Skin of body (tissue), 1 donor: ENCODE measurements at regions not wholly inside any gene's neighbourhood (a gene's known extent, or its start where the extent isn't known, plus 50 kb on each side); places are given as distances from the start of the nearest gene placed in this dataset.
A peak's percentile ranks its signal among the peaks of the same experiment; 100 is the strongest.
"Not testable (repeated sequence)": the region's sequence is repeated elsewhere in the genome, so short reads cannot be mapped to it uniquely, and the experiment has no call there.

ENCODE experiments used
- DNase-seq: peaks from one replicate; lab custom pipeline; 2025; lab: John Stamatoyannopoulos, UW

DNA sequence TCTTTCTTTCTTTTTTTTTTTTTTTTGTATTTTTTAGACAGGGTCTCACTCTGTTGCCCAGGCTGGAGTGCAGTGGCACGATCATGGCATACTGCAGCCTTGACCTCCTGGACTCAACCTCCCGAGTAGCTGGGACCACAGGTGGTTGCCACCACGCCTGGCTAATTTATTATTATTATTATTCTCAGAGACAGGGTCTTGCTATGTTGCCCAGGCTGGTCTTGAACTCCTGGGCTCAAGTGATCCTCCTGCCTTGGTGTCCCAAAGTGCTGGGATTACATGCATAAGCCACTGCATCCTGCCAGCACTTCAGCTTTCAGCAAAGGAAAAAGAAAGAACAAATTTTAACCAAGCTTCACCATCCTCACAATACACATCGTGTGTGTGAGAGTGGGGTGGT, 97.9 kb upstream of the SERBP1 start:
- DNase-seq, result no peak

DNA sequence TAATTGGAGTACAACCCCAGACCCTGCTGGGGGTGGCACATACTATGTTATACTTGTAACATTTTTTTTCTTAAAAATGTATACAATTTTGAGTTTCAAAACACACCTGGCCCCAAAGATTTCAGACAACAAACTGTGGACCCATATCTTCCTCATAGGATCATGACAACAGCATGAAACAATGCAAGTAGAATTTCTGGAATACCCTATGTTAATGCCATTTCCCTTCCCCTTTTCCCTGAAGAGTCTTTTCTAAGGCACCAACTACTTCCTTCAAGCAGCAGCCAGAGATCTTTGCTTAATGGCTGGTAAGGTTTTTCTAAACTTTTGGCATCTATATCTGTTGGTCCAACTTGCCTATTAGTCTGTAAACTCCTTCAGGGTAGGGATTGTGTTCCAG, 99.9 kb upstream of the SERBP1 start:
- DNase-seq, result no peak

DNA sequence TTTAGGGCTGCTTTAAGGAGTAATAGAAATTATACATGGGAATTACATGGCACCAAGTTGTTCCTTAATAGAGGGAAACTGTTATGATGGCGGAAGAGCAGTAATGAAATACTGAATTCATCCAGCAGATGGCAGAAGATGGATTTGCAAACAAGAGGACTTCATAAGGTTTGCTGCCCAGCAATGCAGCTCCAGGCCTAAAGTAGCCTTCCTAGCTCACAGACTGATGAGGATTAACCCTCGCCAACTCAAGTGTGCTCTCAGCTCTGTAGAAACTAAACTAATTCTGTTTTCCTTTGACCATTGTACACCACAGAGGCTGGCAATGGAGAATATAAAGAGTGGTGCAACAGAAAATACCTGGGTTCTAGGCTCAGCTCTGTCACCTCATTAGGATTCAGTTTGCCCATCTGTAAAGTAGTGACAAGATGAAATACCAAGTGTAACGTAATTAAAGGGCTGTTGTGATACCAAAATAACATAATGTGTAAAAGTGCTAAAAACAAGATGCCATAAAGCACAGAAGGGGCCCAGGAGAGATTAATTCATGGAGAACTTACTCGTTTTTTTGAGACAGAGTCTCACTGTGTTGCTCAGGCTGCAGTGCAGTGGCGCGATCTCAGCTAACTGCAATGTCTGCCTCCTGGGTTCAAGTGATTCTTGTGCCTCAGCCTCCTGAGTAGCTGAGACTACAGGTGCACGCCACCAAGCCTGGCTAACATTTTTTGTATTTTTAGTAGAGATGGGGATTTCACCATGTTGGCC, 102.4 kb upstream of the SERBP1 start:
- DNase-seq, result peak; percentile 40

DNA sequence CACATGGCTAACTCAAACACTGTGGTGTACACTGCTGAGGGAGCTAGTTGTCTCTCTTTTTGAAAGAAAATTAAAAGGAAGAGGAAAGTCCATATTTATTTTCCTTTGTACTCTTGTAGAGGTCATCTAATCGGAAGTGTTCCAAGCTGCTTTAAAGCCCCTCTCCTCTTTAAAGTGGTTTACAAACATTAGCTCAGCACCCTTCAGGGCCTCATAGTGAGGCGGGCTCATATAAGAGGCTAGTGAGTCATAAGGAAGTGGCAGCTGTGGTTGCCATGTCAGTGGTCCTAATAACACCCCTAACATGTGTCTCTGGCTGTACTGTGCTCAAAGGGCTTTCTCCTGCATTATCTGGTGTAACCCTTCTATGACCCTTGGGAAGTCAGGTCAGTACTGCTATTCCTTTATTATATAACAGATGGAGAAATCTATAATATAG, 104.4 kb upstream of the SERBP1 start:
- DNase-seq, result no peak

DNA sequence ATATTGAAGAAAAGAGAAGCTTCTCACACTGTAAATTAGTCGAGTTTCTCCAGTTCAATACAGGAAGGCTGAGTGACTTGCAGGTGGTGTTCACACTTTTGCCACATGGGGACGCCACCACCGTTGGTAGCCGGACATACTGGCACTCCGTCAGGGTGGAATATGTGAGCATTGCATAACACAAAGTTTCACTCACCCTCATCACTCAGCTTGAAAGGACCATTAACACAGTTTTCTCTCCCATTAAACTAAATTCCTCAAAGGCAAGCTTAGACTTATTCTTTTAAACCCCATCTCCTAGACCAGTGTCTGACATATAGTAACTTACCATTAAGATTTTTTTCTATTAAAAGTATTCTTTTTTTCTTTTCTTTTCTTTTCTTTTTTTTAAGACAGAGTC, 105.3 kb upstream of the SERBP1 start:
- DNase-seq, result peak; percentile 40

DNA sequence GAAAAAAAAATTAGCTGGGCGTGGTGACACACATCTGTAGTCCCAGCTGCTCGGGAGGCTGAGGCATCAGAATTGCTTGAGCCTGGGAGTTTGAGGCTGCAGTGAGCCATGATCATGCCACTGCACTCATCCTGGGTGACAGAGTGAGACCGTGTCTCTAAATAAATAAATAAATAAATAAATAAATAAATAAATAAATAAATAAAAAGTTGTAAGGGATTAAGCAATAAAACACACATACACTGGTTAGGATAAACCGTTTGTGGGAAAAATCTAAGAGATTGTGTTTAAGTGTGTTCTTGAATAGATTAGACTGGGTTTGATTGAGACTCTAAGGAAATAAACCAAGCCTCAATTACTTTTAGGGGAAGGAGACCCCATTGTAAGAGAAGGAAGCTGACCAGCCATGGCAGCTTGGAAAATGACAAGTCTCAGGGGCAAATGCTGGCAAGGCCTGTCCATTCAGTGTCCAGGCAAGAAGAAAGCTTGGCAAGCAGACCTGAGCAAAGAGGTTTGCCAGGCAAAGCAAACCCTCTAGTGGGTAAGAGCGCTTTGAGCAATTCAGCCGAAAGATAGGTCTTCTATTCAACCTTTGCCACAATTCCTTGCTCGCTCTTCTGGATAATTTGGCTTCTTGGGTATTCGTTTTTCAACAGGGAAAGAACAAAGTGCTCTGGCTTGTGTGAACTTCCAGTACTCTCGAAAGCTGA, 106.9 kb upstream of the SERBP1 start:
- no peak for DNase-seq

DNA sequence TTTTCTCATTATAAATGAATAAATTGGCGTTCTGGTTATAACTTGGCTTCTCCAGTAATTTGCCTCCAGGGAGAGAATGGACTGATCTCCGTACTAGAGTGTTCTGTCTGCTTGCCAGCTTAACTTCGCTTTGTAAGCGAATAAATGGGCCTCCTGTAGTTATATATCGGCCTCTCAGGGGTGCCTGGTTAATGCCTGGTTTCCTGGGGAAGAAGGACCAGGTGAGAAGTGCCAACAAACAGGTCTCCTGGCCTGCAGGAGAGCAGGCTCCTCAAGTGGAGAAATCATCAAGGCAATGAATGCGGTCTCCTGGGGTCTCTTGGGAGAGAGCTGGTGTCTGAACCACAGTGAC, 107.4 kb upstream of the SERBP1 start:
- DNase-seq, result no peak

DNA sequence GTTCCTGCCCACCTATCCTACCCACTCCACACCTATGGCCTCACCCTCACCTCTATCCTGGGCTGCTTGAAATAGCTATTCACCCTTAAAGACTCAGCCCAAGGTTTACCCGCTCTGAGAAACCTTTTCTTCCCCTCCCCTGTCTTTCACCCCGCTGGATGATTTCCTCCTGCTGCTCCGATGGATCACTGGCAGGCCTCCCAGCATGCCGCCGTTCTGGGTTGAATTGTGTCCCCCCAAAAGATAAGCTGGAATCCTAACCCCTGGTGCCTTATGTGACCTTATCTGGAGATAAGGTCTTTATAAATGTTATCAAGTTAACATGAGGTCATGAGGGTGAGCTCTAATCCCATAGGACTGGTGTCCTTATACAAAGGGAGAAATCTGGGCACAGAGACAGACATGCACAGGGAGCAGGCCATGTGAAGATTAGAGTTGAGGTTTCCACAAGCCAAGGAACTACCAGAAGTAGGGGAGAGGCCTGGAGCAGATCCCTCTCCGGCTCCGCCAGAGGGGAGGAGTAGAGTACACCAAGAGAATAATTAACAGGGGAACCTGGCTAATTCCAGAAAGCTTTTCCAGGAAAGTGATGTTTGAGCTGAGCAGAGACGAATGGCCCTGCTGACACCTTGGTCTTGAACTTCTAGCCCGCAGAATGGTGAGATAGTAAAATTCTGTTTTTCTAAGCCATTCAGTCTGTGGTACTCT, 110.0 kb upstream of the SERBP1 start:
- DNase-seq, result no peak

DNA sequence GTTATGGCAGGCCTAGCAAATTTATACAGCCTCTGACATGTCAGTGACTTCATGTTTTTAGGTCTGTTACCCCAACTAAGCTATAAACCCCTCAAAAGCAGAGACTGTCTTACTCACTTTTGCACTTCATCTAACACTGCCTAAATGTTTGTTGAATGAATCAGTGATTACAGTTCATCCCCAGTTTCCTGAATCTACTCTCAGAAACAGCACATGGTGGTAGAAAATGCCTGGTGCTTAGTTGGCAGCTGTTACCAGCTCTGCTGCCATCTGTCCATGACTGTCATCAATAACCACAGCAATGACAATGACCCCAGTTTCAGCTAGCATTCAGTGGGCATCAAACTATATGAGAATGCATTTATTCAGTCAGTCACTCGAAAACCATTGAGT, 110.5 kb upstream of the SERBP1 start:
- no peak for DNase-seq

DNA sequence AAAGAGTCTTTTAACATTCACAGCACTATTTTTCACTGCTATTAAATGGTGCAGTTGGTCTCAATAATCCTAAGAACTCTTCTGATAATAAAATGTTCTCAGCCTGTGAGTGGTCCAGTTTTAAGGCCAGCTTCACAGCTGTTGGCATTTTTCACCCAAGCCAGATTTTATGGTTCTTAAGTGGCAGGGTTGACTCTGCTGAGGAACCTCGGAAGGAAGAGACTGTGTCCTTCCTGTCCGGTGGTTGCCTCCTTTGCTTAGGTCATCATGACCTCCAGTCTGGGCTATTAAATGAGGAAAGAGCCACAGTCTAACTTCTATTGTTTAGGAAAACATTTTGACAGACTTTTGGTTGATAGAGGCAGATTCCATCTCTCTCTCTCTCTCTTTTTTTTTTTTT, 112.5 kb upstream of the SERBP1 start:
- no peak for DNase-seq

DNA sequence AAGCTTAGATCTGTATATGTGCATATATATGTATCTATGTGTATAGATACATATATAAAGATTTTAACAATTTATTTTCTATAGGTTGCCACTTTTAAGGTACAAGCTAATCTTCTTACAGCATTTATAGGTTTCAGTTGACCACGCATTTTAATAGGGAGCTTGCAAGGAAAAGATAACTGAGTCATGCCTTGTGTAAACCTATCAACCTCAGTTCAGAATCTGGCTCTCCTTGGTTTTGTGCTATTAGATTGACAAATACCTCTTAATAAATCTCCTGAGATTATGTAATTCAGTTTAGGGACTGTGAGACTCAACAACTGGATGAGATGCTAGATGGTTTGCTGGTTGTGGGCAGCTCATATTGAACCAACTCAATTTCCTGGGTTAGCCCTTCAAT, 114.7 kb upstream of the SERBP1 start:
- no peak for DNase-seq

DNA sequence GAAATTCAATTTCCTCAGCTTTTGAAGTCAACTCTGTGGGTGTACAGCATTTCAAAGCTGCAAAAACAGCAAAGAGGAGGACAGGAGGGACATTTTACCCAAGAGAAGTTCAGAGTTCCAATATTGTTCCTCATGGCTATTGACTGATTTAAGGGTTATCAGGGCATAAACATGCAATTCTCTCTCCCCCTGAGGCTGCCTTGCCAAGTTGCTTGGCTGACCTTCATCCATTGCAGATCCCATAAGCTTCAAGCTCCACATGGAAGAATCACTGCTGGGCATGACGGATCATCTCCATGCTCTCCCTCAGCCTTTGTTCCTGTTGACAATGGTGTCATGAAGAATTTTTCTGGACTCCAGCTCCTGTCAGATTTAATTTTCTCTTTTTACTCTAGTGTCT, 115.2 kb upstream of the SERBP1 start:
- no peak for DNase-seq

DNA sequence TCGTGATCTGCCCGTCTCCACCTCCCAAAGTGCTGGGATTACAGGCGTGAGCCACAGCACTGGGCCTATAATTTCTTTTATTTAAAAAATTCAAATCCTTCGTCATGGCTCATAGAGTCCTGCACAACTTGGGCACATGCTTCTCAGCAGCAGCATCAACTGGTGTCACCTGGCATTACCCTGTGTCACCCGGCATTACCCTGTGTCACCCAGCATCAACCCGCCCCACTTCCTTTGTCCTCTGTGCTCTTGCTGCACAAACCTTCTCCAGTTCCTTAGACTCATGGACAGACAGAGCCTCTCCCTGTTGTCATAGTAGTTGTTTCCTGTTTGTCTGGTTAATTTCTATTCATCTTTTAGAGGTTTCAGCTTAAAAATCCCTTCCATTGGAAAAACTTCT, 121.2 kb upstream of the SERBP1 start:
- DNase-seq, result no peak

DNA sequence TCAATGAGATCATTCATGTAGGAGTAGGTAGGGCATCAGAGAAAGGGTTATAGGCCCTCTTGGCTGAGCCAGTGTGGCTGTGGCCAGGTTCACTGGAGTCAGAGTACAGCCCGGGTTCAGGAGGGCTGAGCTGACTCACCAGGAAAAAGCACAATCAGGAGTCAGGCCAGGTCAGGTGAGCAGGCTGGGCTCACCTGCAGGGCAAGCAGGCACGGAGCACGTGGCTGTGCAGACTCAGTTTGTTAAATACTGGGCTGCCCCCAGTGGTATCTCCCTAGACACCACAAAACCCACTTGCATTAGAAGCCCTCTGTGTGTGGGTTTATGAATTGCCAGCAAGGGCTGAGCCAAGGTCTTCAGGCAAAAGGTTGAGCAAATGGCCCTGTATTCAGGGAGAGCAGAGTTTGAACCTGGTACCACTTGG, 122.1 kb upstream of the SERBP1 start:
- no peak for DNase-seq

DNA sequence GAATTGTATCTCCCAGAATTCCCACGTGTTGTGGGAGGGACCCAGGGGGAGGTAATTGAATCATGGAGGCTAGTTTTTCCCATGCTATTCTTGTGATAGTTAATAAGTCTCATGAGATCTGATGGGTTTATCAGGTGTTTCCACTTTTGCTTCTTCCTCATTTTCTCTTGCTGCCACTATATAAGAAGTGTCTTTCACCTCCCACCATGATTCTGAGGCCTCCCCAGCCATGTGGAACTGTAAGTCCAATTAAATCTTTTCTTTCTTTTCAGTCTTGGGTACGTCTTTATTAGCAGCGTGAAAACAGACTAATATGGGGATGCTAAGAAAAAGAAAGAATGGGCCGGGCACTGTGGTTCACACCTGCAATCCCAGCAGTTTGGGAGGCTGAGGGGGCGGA, 124.0 kb upstream of the SERBP1 start:
- not testable (repeated sequence) for DNase-seq

DNA sequence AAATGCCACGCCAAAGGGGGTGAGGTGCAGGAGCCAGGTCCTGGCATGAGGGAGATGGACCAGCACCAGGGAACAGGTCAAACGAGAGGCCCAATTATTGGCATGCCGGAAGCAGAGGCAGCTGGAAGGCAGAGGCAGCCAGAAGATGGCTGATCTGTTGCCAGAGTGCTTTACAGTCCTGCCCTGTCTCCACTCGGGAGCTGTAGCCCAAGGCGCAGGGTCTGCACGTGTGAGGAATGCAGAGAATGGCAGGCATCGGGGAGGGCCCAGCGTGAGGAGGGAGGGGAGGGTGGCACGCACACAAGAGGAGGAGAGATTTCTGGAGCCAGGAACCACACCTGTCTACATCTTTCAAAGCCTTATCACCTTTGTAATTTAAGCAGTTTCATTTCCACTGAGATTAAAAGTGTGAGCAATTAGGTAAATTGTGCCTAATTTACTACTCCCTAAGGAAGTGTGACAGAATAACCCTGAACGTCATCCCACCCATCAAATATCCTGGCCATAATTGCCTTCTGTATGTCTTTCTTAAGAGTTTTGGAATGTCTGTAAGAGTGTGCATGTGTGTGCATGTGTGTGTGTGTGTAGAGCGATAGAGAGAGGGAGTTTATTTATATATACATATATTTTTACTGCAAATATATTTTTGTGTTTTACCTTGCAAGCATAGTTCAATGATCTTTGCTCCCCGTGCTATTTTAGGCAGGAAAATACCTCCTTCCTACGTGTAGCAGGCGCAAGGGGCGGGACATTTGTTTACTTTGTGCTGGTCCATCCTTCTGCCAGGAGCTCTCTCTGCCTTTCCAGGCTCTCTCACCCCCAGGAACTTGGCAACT, 125.5 kb upstream of the SERBP1 start:
- DNase-seq, result no peak

DNA sequence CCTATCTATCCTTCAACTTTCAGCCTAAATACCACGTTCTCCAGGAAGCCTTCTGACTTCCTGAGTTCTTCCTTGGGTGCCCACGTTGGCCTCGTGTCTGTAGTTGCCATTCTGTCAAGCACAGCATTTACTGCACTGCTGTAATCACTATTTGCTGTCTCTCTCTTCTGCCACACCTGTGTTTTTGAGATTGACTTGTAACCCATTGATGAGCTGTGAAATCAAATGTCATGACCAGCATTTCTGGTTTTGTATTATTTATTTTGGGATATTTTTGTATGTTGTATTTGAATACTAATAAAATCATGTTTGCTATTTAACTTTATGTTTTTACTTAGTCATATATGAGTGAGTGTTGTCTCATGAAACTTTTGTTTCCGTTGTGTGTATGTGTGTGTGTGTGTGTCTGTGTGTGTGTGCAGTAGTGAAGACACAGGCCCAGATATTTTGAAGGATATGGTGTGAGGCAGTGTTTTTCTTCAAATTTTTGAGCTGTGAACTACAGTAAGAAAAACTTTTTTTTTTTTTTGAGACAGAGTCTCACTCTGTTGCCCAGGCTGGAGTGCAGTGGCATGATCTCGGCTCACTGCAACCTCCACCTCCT, 126.2 kb upstream of the SERBP1 start:
- no peak for DNase-seq

DNA sequence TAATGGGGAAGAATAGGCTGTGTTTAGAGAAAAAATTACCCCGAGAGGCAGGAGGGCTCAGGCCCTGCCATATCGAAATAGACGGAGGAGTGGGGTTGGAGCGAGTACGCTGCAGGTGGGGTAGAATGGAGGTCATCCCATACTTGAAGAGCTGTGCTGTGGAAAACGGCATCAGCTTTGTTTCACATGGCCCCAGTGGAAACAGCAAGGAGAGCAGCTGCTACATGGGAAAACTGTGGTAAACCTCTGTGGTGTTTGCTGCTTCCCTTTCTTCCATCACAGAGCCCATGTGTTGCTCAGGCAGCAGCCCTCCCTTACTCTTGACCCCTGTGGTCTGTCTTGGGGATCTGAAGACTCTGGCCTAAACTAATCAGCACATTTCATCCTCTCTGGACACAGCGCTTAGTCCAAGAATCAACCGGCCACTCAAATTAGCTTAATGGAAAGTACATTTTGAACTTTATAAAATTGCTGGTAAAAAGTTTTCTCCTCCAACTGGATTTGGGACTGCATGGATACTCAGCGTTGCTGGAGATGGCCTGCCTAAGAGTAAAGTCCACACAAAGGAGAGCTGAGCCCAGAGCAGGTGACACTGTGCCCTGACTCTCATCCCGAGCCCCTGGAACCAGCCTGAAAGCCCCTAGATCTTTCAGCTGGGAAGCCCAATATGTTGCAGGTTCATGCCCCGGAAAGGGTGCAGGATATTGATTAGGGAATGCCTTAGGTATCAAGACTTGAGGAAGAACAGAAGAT, 127.1 kb upstream of the GADD45A start:
- no peak for DNase-seq

DNA sequence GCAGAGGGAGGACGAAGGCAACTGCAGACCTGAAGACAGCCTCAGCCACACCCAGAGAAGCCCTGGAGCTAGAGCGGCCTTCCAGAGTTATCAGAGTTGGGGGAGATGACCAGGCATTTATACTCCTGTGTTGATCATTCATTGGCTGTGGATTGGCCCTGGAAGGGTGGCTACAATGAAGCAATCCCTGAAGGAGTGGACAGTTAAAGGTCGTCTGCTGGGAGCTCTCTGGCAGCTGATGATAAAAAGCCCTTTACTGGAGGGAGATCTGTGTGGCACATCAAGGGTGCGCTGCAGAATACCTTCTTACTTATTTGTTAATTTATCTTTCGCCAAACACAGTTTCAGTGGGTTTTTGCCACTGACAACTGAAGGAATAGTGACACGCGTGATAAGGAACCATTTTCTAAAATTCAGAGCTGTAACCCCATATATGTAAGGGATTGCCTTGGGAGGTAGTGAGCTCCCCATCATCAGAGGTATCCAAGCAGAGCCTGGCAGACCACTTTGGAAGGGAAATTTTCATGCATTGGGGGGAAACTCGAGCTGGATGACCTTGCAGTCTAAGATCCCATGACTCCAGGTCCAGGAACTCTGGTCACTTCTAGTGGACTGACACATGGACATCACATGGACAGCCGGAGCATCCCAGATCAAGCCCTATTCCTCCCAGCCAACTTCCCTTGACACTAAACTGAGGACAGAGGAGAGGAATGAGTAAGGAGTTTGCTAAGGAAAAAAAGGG, 126.4 kb upstream of the GADD45A start:
- no peak for DNase-seq

DNA sequence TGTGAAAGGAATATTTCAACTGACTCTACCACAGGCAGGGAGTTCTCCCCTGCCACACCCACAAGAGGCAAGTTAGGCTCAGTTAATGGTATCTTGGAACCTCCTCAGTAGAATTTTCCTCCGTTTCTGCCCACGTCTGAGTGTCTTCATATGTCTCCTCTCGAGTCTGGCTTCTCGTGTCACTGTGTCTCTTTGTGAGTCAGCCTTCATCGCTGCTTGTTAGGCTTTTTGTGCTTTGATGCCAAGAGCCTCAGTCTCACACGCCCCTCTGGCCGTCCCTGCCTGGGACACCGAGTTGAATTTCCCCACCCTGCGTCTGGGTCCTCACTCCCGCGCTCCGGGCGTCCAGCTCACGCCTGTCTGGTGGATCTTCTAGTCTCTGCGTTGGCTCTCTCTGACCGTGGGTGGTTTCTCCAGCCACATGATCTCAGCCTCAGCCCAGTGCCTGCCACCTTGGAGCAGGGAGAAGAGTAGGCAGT, 125.7 kb upstream of the GADD45A start:
- no peak for DNase-seq
